GM21723 (cell line): ENCODE measurements at regions not wholly inside any gene's neighbourhood (a gene's known extent, or its start where the extent isn't known, plus 50 kb on each side); places are given as distances from the start of the nearest gene placed in this dataset.
"Not testable (repeated sequence)": the region's sequence is repeated elsewhere in the genome, so short reads cannot be mapped to it uniquely, and the experiment has no call there.

ENCODE experiments used
- ATAC-seq: cut with Tn5 transposase; IDR thresholded peaks from one replicate; pipeline ENCODE4 v1.9.1; 2021; ENCODE audit warnings: mild to moderate bottlenecking, moderate library complexity; ENCODE audit not compliant: unreplicated experiment

GRCh38 chr2:48043131-48043700 lies 136.9 kb upstream of the FBXO11 start:
- ATAC-seq, result no peak

- ATAC-seq, result no peak
These were observed 137.4 kb upstream of the FBXO11 start for GRCh38 chr2:48043746-48044145.

- no peak for ATAC-seq
These were observed 139.3 kb upstream of the FBXO11 start for GRCh38 chr2:48045613-48046012.

- no peak for ATAC-seq
These were observed 142.3 kb upstream of the FBXO11 start for GRCh38 chr2:48048476-48049171.

- no peak for ATAC-seq
These were observed 143.1 kb upstream of the FBXO11 start for GRCh38 chr2:48049371-48049770.

- ATAC-seq, result no peak
These were observed 144.4 kb upstream of the FBXO11 start for GRCh38 chr2:48050711-48051110.

- ATAC-seq, result no peak
These were observed 153.7 kb upstream of the FBXO11 start for GRCh38 chr2:48059975-48060374.

GRCh38 chr2:48061656-48062055 lies 155.4 kb upstream of the FBXO11 start:
- ATAC-seq, result not testable (repeated sequence)

GRCh38 chr2:48065096-48065495 lies 158.8 kb upstream of the FBXO11 start:
- no peak for ATAC-seq

- ATAC-seq, result no peak
These were observed 159.7 kb upstream of the FBXO11 start for GRCh38 chr2:48066000-48066399.

GRCh38 chr2:48069769-48070168 lies 163.5 kb upstream of the FBXO11 start:
- no peak for ATAC-seq

- ATAC-seq, result no peak
These were observed 164.1 kb upstream of the FBXO11 start for GRCh38 chr2:48070415-48070814.

- no peak for ATAC-seq
These were observed 166.3 kb upstream of the FBXO11 start for GRCh38 chr2:48072583-48072982.

GRCh38 chr2:48075631-48076030 lies 169.3 kb upstream of the FBXO11 start:
- no peak for ATAC-seq

- ATAC-seq, result no peak
These were observed 174.4 kb upstream of the FBXO11 start for GRCh38 chr2:48080534-48081316.

- no peak for ATAC-seq
These were observed 175.0 kb upstream of the FBXO11 start for GRCh38 chr2:48081317-48081628.

- ATAC-seq, result no peak
These were observed 179.6 kb upstream of the FBXO11 start for GRCh38 chr2:48085888-48086287.

GRCh38 chr2:48088994-48089393 lies 182.7 kb upstream of the FBXO11 start:
- no peak for ATAC-seq

GRCh38 chr2:48089644-48090043 lies 183.3 kb upstream of the FBXO11 start:
- no peak for ATAC-seq

GRCh38 chr2:48092846-48093803 lies 186.8 kb upstream of the FBXO11 start:
- no peak for ATAC-seq

GRCh38 chr2:48096765-48097164 lies 190.5 kb upstream of the FBXO11 start:
- ATAC-seq, result not testable (repeated sequence)
